NCI-H774 (cell line): ENCODE measurements at regions not wholly inside any gene's neighbourhood (a gene's known extent, or its start where the extent isn't known, plus 50 kb on each side); places are given as distances from the start of the nearest gene placed in this dataset.

Experiments
- DNase-seq: peaks from one replicate; lab custom pipeline; 2025; lab: John Stamatoyannopoulos, UW

GRCh38 chr3:64848127-64848800, 160.5 kb upstream of the ADAMTS9 start:
- DNase-seq = no peak

GRCh38 chr3:64844558-64844957, 156.8 kb upstream of the ADAMTS9 start:
- DNase-seq = no peak

GRCh38 chr3:64837986-64838735, 150.4 kb upstream of the ADAMTS9 start:
- DNase-seq = no peak

- DNase-seq = no peak
Measured at GRCh38 chr3:64837126-64837738, 149.4 kb upstream of the ADAMTS9 start.

- no peak for DNase-seq
Measured at GRCh38 chr3:64836097-64836496, 148.3 kb upstream of the ADAMTS9 start.

GRCh38 chr3:64832098-64832497, 144.3 kb upstream of the ADAMTS9 start:
- DNase-seq = no peak

GRCh38 chr3:64830681-64831080, 142.9 kb upstream of the ADAMTS9 start:
- no peak for DNase-seq

GRCh38 chr3:64829331-64829730, 141.5 kb upstream of the ADAMTS9 start:
- DNase-seq = no peak

- no peak for DNase-seq
Measured at GRCh38 chr3:64828276-64828675, 140.5 kb upstream of the ADAMTS9 start.

GRCh38 chr3:64827431-64827830, 139.6 kb upstream of the ADAMTS9 start:
- no peak for DNase-seq

GRCh38 chr3:64827019-64827418, 139.2 kb upstream of the ADAMTS9 start:
- no peak for DNase-seq

- DNase-seq = peak; percentile 2
Measured at GRCh38 chr3:64825404-64826120, 137.8 kb upstream of the ADAMTS9 start.

GRCh38 chr3:64824394-64824909, 136.7 kb upstream of the ADAMTS9 start:
- no peak for DNase-seq

GRCh38 chr3:64818196-64818595, 130.4 kb upstream of the ADAMTS9 start:
- DNase-seq = no peak

- no peak for DNase-seq
Measured at GRCh38 chr3:64816355-64816754, 128.6 kb upstream of the ADAMTS9 start.

- no peak for DNase-seq
Measured at GRCh38 chr3:64815789-64816188, 128.0 kb upstream of the ADAMTS9 start.

- DNase-seq = no peak
Measured at GRCh38 chr3:64815195-64815631, 127.4 kb upstream of the ADAMTS9 start.

- no peak for DNase-seq
Measured at GRCh38 chr3:64814351-64814750, 126.6 kb upstream of the ADAMTS9 start.

- DNase-seq = no peak
Measured at GRCh38 chr3:64813326-64813725, 125.5 kb upstream of the ADAMTS9 start.

GRCh38 chr3:64809086-64809485, 121.3 kb upstream of the ADAMTS9 start:
- DNase-seq = no peak

- no peak for DNase-seq
Measured at GRCh38 chr3:64808061-64808460, 120.3 kb upstream of the ADAMTS9 start.
